ENCODE measurements at regions not wholly inside any gene's neighbourhood (a gene's known extent, or its start where the extent isn't known, plus 50 kb on each side); places are given as distances from the start of the nearest gene placed in this dataset.

GRCh38 chr1:221164951-221165838, 286.0 kb downstream of the HLX start:
- no peak overlapping the region for H3K4me3 Mint-ChIP-seq
- H3K36me3 Mint-ChIP-seq (ENCODE audit: low read depth): no peaks in the 10 kb centered on the region
- H3K27me3 Mint-ChIP-seq (ENCODE audit: low read depth): peaks cover 7% of the 10 kb centered on the region
- H3K4me1 Mint-ChIP-seq: peaks cover 10% of the 10 kb centered on the region
- TF ChIP-seq, protein P1, sequence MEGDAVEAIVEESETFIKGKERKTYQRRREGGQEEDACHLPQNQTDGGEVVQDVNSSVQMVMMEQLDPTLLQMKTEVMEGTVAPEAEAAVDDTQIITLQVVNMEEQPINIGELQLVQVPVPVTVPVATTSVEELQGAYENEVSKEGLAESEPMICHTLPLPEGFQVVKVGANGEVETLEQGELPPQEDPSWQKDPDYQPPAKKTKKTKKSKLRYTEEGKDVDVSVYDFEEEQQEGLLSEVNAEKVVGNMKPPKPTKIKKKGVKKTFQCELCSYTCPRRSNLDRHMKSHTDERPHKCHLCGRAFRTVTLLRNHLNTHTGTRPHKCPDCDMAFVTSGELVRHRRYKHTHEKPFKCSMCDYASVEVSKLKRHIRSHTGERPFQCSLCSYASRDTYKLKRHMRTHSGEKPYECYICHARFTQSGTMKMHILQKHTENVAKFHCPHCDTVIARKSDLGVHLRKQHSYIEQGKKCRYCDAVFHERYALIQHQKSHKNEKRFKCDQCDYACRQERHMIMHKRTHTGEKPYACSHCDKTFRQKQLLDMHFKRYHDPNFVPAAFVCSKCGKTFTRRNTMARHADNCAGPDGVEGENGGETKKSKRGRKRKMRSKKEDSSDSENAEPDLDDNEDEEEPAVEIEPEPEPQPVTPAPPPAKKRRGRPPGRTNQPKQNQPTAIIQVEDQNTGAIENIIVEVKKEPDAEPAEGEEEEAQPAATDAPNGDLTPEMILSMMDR (IDR thresholded peaks at IDR 0.05; ENCODE audit: unreplicated experiment in 3 of 3): no peak
- peak overlapping the region in 2 of 3 experiments; percentile 6 to 19 for H3K27ac Mint-ChIP-seq
- H3K9me3 Mint-ChIP-seq: peaks cover 3% of the 10 kb centered on the region

GRCh38 chr1:221165839-221166500, 286.7 kb downstream of the HLX start:
- Mint-ChIP-seq H3K27me3 (ENCODE audit: low read depth) (peaks cover 7% of the 10 kb centered on the region), H3K4me1 (peaks cover 10% of the 10 kb centered on the region), H3K9me3 (peaks cover 3% of the 10 kb centered on the region), H3K27ac (peak overlapping the region in 2 of 3 experiments; percentile 6 to 19), H3K36me3 (ENCODE audit: low read depth) (no peaks in the 10 kb centered on the region), H3K4me3 (no peak overlapping the region)
- TF ChIP-seq, protein P1 (IDR thresholded peaks at IDR 0.05; ENCODE audit: unreplicated experiment in 3 of 3): no peak

DNA sequence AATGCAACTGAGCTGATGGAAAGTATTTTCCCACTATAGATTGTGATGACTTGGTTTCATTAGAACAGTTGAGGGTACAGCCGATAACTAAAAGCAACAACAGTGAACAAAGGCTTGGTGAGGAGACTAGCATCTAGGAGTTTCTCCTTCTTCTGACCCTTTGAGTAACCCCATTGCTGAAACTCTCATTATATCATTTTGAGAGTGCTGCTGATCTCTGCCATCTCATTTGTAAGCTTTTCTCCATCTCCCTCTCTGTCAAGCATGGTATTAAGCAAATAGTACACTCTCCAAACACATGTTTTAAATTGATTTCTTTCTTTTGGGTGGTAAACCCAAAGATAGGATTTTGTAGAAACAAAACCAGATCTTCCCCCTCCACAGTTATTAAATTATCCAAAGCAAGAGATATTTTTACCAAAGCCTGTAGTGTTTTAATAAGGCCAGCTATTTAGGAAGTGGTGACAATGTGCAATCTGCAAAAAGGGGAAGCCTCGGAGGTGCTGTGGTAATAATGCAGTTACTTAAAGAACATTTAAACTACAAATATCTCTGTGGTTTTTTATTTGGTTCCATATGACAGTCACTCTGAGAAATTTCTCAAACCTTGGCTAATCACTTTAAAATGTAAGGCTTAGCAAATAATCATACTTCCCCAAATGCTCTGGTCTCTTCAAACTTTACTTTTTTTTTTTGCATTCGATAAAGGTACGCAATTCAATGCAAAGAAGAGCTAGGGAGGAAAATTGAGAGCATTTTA, 287.5 kb downstream of the HLX start:
- no peaks in the 10 kb centered on the region for H3K36me3 Mint-ChIP-seq (ENCODE audit: low read depth)
- TF ChIP-seq, protein P1 (IDR thresholded peaks at IDR 0.05; ENCODE audit: unreplicated experiment in 3 of 3): no peak
- H3K27me3 Mint-ChIP-seq (ENCODE audit: low read depth): peaks cover 7% of the 10 kb centered on the region
- no peak overlapping the region for H3K4me3 Mint-ChIP-seq
- H3K4me1 Mint-ChIP-seq: peaks cover 2% of the 10 kb centered on the region
- H3K27ac Mint-ChIP-seq: no peak overlapping the region
- H3K9me3 Mint-ChIP-seq: peaks cover 9% of the 10 kb centered on the region

DNA sequence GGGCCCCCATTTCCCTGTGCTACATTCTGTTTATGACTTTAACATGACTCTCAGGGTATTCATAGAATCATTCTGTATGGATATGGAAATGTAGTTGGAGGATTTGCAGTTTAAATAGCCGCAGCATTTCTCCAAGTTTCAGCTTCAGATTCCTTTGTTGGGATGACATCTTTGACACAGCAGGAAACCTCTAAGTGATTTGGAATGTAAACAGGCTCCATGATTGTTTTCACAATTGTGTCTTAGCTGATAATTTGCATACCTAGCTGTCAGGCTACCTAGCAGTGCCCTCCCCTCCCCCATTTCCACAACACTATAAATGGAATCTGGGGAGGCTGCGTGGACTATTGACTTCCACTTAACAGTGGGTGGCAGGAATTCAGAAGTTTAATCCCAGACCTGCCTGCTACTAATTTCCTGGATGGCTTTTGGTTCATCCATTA, 290.2 kb downstream of the HLX start:
- TF ChIP-seq, protein P1 (IDR thresholded peaks at IDR 0.05; ENCODE audit: unreplicated experiment in 3 of 3): no peak
- H3K27me3 Mint-ChIP-seq (ENCODE audit: low read depth): peaks cover 7% of the 10 kb centered on the region
- H3K27ac Mint-ChIP-seq: peak overlapping the region in 1 of 3 experiments; percentile 70
- peaks cover 11% of the 10 kb centered on the region for H3K9me3 Mint-ChIP-seq
- H3K4me1 Mint-ChIP-seq: no peaks in the 10 kb centered on the region
- no peaks in the 10 kb centered on the region for H3K36me3 Mint-ChIP-seq (ENCODE audit: low read depth)
- H3K4me3 Mint-ChIP-seq: no peak overlapping the region

- Mint-ChIP-seq H3K9me3 (peaks cover 8% of the 10 kb centered on the region), H3K4me1 (no peaks in the 10 kb centered on the region), H3K36me3 (ENCODE audit: low read depth) (no peaks in the 10 kb centered on the region), H3K4me3 (no peak overlapping the region), H3K27me3 (ENCODE audit: low read depth) (peaks cover 7% of the 10 kb centered on the region), H3K27ac (no peak overlapping the region)
- TF ChIP-seq, protein P1 (IDR thresholded peaks at IDR 0.05; ENCODE audit: unreplicated experiment in 3 of 3): no peak
Measured at GRCh38 chr1:221170171-221170570, 290.9 kb downstream of the HLX start.

Data from nephron (organoid).